Activated naive CD4-positive, alpha-beta T cell treated with anti-CD3 and anti-CD28 coated beads, Interleukin-2, amount 50 U/mL, for 72 hours (primary cell): ENCODE measurements at regions not wholly inside any gene's neighbourhood (a gene's known extent, or its start where the extent isn't known, plus 50 kb on each side); places are given as distances from the start of the nearest gene placed in this dataset.
"Not testable (repeated sequence)": the region's sequence is repeated elsewhere in the genome, so short reads cannot be mapped to it uniquely, and the experiment has no call there.

Experiments used
- ATAC-seq, 2 donors: fragments of 150-1000 bp; cut with Tn5 transposase; 2 replicates each; pipeline ENCODE4 v1.10.0; 2021; ENCODE audit warnings: mild to moderate bottlenecking in 2 of 2, moderate library complexity in 2 of 2
- DNase-seq, 2 donors: peaks; one replicate each; pipeline ENCODE4 v3.0.0; 2021 to 2022; ENCODE audit warnings: low spot score in 2 of 2
- H3K27ac Mint-ChIP-seq, 2 donors: one replicate each; pipeline ENCODE4 v1.8.0; 2022; ENCODE audit warnings: mild to moderate bottlenecking in 2 of 2, mixed read lengths in 2 of 2
- H3K36me3 Mint-ChIP-seq, 2 donors: one replicate each; pipeline ENCODE4 v1.8.0; 2022; ENCODE audit warnings: mixed read lengths in 2 of 2
- H3K9me3 Mint-ChIP-seq, 2 donors: one replicate each; pipeline ENCODE4 v1.8.0; 2022; ENCODE audit warnings: mixed read lengths in 2 of 2

- not testable (repeated sequence) for DNase-seq, H3K36me3 Mint-ChIP-seq, ATAC-seq, H3K9me3 Mint-ChIP-seq, H3K27ac Mint-ChIP-seq
Observed at GRCh38 chr1:218520646-218521045, 175.5 kb downstream of the TGFB2 start.

GRCh38 chr1:218521414-218522169 lies 176.5 kb downstream of the TGFB2 start:
- H3K36me3 Mint-ChIP-seq, result no peaks in the 10 kb centered on the region
- DNase-seq (peak in 1 of 2 donors; percentile 63), ATAC-seq (peak in 1 of 2 donors; percentile 44)
- no peak overlapping the region for H3K27ac Mint-ChIP-seq
- H3K9me3 Mint-ChIP-seq, result no peaks in the 10 kb centered on the region

DNA sequence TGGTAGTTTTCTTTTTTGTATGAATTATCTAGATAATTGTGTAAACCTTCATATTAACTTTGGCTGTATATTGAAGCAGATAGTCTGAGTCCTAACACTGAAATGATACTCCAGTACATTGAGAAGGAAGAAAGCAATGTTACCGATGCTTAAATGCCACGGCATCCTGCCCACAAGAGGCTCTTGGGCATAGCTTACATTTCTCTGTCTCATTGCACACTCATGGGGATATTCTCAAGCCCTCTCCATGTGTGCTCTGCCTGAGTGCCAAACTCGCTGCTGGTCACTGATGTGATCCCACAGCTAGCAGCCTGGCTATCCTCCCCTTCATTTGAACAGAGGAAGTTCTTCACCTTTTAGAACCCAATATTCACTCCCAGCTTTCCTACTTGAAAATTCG lies 179.4 kb downstream of the TGFB2 start:
- no peaks in the 10 kb centered on the region for H3K36me3 Mint-ChIP-seq
- DNase-seq (no peak), ATAC-seq (no peak)
- H3K9me3 Mint-ChIP-seq, result no peaks in the 10 kb centered on the region
- H3K27ac Mint-ChIP-seq, result no peak overlapping the region

- ATAC-seq (no peak), DNase-seq (no peak)
- Mint-ChIP-seq H3K27ac (no peak overlapping the region), H3K36me3 (no peaks in the 10 kb centered on the region), H3K9me3 (no peaks in the 10 kb centered on the region)
Observed at GRCh38 chr1:218525031-218525430, 179.9 kb downstream of the TGFB2 start.

DNA sequence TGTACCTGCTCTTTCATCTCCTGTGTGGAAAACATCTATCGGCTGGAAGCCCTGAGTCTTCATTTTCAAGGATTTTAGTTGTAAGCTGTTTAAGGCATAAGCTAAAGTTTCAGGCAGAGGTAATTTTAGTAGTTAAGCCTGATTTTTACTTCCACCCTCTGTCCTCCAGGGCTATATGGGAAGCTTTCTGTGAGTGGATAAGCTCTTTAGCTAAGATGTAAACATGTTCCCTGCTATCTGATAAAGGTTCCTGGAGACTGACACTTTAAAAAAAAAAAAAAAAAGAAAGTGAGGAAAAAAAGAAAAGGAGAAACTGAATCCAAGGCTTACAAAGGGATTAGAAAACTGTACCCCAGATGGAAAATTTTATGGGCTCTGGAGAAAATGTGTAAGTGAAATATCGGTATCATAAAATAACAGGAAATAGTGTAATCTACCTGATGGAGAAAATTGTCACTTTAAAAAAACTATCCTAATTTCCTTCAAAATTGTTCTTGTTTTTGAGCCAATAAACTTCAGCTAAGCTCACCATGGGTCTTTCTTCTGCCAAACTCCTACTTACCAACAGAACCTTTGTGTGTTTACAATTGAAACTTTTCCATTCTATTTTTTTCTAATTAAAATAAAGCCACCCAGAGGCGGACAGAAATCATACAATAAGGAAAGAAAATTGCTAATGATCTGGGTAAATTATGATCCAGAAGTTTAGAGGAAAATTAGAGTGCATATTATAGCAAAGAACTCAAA lies 180.5 kb downstream of the TGFB2 start:
- Mint-ChIP-seq H3K36me3 (no peaks in the 10 kb centered on the region), H3K27ac (no peak overlapping the region), H3K9me3 (no peaks in the 10 kb centered on the region)
- no peak for ATAC-seq
- no peak for DNase-seq

DNA sequence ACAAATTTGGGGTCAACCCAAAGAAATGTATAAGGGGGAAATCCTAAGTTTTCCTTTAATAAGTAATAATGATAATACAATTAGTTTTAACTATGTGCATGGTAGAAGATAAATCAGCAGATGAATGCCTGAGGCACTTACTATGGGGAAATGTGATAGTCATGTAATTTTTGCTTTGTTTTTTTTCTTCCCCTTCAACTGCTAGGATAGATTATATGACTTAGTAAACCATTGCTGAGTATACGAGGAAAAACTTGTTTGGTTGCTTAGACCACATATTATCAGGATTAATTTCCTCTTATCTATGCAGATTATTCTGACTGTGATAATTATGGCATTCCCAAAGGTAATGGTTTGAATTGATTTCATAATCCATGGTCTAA lies 181.1 kb downstream of the TGFB2 start:
- DNase-seq (no peak), ATAC-seq (no peak)
- no peaks in the 10 kb centered on the region for H3K36me3 Mint-ChIP-seq
- H3K9me3 Mint-ChIP-seq, result no peaks in the 10 kb centered on the region
- no peak overlapping the region for H3K27ac Mint-ChIP-seq

DNA sequence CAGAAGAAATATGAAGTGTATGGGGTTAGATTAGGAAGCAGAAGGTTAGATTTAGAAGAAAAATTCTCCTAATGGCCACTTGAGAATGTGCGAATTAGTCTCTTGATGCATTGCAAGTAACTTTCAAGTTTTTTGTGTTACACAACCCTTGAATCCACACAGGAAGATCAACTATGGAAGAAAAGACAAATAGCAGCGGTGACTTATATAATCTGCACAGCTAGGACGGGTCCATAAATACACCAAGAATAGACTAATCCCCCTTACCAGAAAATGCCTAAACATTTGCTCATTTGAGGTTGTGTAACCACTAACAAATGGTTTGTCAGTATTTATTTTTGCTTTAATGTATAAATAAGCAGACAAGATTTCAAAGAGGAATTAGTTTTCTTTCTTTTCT lies 182.6 kb downstream of the TGFB2 start:
- Mint-ChIP-seq H3K27ac (no peak overlapping the region), H3K36me3 (no peaks in the 10 kb centered on the region), H3K9me3 (no peaks in the 10 kb centered on the region)
- no peak for ATAC-seq
- no peak for DNase-seq

DNA sequence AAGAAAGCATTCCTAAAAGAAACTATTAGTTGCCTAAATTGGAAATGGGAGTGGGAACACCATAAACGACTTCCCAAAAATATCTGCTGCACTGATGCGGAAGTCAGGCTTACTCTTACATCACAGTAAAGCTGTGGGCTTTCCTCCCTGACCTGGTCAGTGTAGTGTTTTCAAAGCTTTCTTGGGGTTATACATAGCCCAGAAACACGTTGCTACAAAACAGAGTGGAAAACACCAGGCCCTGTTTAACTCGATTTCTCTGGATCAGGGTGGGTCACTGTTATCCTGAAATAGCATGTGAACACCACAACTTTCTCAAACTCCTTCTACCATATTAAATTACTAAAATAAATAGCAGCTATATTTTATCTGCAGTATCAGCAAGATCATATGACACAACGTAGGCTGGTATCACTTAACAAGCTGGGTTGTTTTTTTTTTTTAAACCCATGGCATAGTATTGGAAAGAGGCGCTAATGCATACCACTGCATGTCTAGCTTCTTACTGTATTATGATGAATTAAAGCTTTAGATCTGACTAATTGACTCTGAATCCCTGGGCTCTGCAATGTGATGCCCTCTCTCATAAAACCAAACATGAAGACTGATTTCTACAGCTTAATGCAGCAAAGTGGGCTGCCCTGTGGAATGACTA lies 184.6 kb downstream of the TGFB2 start:
- H3K36me3 Mint-ChIP-seq, result no peaks in the 10 kb centered on the region
- no peak overlapping the region for H3K27ac Mint-ChIP-seq
- DNase-seq (no peak), ATAC-seq (no peak)
- no peaks in the 10 kb centered on the region for H3K9me3 Mint-ChIP-seq

DNA sequence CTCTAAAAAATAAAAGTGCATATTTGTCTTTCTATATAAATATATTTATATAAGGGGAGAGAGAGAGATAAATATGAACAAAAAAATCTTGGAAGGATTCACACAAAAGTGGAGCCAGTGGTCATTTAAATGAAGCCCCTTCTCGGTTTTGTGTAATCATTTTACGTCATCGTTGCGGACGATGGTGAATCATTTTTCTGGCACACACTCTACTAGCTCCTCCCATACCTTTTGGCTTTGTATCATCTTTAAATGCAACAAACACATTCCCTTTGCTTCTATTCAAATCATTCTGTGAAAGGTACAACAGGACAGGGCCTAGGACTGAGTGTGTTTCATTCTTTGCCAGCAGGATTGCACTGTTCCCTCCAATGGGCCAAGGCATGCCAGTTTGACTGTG lies 186.8 kb downstream of the TGFB2 start:
- ATAC-seq, result no peak
- no peak for DNase-seq
- no peak overlapping the region for H3K27ac Mint-ChIP-seq
- no peaks in the 10 kb centered on the region for H3K36me3 Mint-ChIP-seq
- H3K9me3 Mint-ChIP-seq, result no peaks in the 10 kb centered on the region

DNA sequence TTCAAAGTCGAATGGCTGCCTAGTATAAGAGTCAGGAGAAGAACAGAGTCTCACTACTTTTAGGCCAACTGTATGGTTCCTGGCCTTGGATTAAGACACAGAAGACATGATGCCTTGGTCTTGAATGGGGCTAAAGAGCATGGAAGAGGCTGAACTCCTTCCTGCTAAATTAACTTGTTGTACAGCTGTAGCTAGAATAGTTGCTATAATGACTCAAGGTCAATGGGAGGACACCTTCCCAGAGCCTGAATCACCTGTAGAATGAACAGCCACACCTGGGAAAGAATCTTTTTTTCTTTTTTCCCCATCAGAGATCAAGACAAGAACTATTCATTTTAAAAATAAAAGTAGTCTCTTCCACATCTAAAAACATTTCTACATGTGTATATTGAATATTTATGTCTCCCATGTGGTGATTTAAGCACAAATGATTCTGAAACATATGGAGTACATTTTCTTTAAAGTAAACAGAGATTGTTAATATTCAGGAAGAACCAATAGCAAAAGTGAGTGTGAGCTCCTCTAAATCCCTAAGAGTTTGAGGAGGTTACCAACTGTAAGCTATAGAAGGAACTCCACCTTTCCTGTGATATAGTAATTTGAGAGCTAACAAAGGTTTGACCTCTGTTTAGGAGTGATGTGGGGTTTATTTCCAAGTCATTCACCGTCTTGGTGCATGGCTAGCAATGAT lies 191.3 kb downstream of the TGFB2 start:
- no peak for DNase-seq
- no peaks in the 10 kb centered on the region for H3K9me3 Mint-ChIP-seq
- no peak for ATAC-seq
- H3K36me3 Mint-ChIP-seq, result no peaks in the 10 kb centered on the region
- H3K27ac Mint-ChIP-seq, result no peak overlapping the region

GRCh38 chr1:218537122-218537913 lies 192.2 kb downstream of the TGFB2 start:
- Mint-ChIP-seq H3K36me3 (no peaks in the 10 kb centered on the region), H3K27ac (no peak overlapping the region), H3K9me3 (no peaks in the 10 kb centered on the region)
- ATAC-seq, result no peak
- no peak for DNase-seq

DNA sequence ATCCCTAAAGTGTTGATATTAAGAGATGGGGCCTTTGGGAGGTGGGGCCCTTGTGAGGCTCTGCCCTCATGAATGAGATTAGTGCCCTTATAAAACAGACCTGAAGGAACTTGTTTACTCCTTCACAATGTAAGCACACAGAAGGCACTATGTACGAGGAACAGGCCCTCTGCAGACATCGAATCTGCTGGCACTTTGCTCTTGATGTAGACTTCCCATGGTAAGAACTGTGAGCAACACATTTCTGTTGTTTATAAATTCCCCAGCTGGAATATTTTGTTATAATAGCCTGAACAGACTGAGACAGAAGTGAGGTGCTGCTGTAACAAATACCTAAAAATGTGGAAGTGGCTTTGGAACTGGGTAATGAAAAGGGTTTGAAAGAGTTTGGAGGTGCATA lies 193.2 kb downstream of the TGFB2 start:
- DNase-seq (no peak), ATAC-seq (no peak)

GRCh38 chr1:218546314-218546713 lies 201.2 kb downstream of the TGFB2 start:
- ATAC-seq (no peak), DNase-seq (no peak)
- Mint-ChIP-seq H3K27ac (no peak overlapping the region), H3K9me3 (no peaks in the 10 kb centered on the region), H3K36me3 (no peaks in the 10 kb centered on the region)

More for the DNA sequence above, 193.2 kb downstream of the TGFB2 start:
- no peaks in the 10 kb centered on the region for H3K9me3 Mint-ChIP-seq
- H3K36me3 Mint-ChIP-seq, result no peaks in the 10 kb centered on the region
- H3K27ac Mint-ChIP-seq, result no peak overlapping the region

GRCh38 chr1:218547957-218548730 lies 203.0 kb downstream of the TGFB2 start:
- Mint-ChIP-seq H3K27ac (no peak overlapping the region), H3K9me3 (no peaks in the 10 kb centered on the region), H3K36me3 (no peaks in the 10 kb centered on the region)
- no peak for DNase-seq
- ATAC-seq, result no peak

DNA sequence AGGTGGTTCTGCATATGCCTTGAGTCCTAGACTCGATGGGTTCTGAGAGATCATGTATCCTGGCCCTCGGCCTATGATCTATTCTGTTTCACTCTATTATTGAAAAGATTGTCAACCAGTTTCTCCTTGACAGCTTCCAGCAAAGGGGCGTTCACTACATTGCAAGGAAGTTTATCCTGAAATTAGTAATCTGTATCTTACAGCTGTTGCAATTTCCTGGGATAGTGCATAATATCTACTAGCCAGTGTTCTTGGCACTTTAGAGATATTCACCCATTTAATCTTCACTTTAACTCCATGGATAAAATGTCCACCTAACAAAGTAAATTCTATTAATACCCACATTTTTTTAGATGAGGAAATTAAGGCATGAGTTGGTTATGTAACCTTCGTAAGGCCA lies 203.6 kb downstream of the TGFB2 start:
- DNase-seq (no peak), ATAC-seq (no peak)
- no peaks in the 10 kb centered on the region for H3K36me3 Mint-ChIP-seq
- H3K27ac Mint-ChIP-seq, result no peak overlapping the region
- peaks cover under 1 to 5% of the 10 kb centered on the region in 2 donors for H3K9me3 Mint-ChIP-seq

DNA sequence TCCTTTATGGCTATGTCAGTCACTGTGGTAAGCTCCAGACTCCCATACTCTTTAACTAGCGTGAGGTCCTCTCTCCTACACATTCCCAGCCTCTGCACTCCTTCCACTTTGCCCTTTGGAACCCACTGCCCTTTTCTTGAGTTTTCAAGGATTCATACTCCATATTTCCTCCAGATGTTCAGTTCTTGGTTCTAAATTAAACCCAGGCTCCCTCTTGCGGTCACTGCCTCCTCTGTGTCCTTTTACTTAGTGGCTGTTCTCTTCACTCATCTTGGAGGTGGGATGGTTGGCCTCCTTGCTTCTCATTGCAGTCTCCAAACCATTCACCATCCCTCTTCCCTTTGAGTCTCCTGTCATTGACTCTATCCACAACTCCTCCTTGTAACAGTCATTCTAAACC lies 208.1 kb downstream of the TGFB2 start:
- Mint-ChIP-seq H3K36me3 (peaks cover 0 to 6% of the 10 kb centered on the region in 2 donors), H3K27ac (no peak overlapping the region), H3K9me3 (peaks cover 5 to 14% of the 10 kb centered on the region in 2 donors)
- ATAC-seq, result no peak
- no peak for DNase-seq
